Esophagus muscularis mucosa (tissue), 4 donors: ENCODE measurements at regions not wholly inside any gene's neighbourhood (a gene's known extent, or its start where the extent isn't known, plus 50 kb on each side); places are given as distances from the start of the nearest gene placed in this dataset.

Experiments used
- DNase-seq: peaks from one replicate; pipeline ENCODE4 v3.0.0-alpha.2; 2017; ENCODE audit errors: extremely low spot score
- H3K27ac ChIP-seq, 4 donors: fragments of 200-600 bp; sonication (generic); replicated peaks in 1 of 4; 1 replicate in 3 of 4; 2 replicates in 1 of 4; pipeline ENCODE4 v1.5.1; 2016 to 2019; ENCODE audit warnings: mild to moderate bottlenecking in 1 of 4
- H3K27me3 ChIP-seq, 4 donors: fragments of 200-600 bp; sonication (generic); one replicate each; pipeline versions ENCODE4 v1.5.1 to v1.6.0; 2016 to 2019
- H3K36me3 ChIP-seq, 4 donors: fragments of 200-600 bp; sonication (generic); one replicate each; pipeline ENCODE4 v1.5.1; 2016 to 2019
- H3K4me1 ChIP-seq, 4 donors: fragments of 200-600 bp; sonication (generic); one replicate each; pipeline ENCODE4 v1.5.1; 2016 to 2019
- H3K4me3 ChIP-seq, 4 donors: fragments of 200-600 bp; sonication (generic); 1 replicate in 2 of 4; 2 replicates in 2 of 4; pipeline ENCODE4 v1.5.1; 2016 to 2019; ENCODE audit warnings: mild to moderate bottlenecking in 4 of 4, moderate library complexity in 1 of 4
- H3K9me3 ChIP-seq, 4 donors: fragments of 200-600 bp; sonication (generic); 1 replicate in 3 of 4; 2 replicates in 1 of 4; pipeline ENCODE4 v1.5.1; 2016 to 2019
- EP300 ChIP-seq: sonication (generic); formaldehyde crosslinking; IDR thresholded peaks from one replicate; pipeline ENCODE4 v1.6.1; 2017; ENCODE audit warnings: antibody characterized with exemption
- POLR2A ChIP-seq: fragments of 450-650 bp; IDR thresholded peaks from one replicate; pipeline ENCODE4 v1.6.1; 2017; ENCODE audit warnings: antibody characterized with exemption, moderate library complexity, mild to moderate bottlenecking, low read depth
- POLR2AphosphoS5 ChIP-seq, 2 donors: sonication (generic); formaldehyde crosslinking; IDR thresholded peaks; one replicate each; pipeline ENCODE4 v1.6.1; 2017; ENCODE audit warnings: antibody characterized with exemption in 2 of 2
- WGBS: methylation state at CpG from one replicate; pipeline ENCODE4 v1.1.5; 2018; 5-methylcytosine and 5-hydroxymethylcytosine counted together
- intact Hi-C: fragments of 100-400 bp; cut with DNase I; formaldehyde crosslinking; loops from one replicate; pipeline ENCODE4 v1.15.1; 2023
- TF ChIP-seq, protein P1 (sequence below), 3 experiments: fragments of 200-600 bp in 2 of 3; fragments of 450-650 bp in 1 of 3; sonication (generic) in 2 of 3; IDR thresholded peaks; one replicate each; pipeline ENCODE4 v1.5.1; 2017 to 2019; ENCODE audit warnings: antibody characterized with exemption in 3 of 3, mild to moderate bottlenecking in 2 of 3, moderate library complexity in 1 of 3

DNA sequence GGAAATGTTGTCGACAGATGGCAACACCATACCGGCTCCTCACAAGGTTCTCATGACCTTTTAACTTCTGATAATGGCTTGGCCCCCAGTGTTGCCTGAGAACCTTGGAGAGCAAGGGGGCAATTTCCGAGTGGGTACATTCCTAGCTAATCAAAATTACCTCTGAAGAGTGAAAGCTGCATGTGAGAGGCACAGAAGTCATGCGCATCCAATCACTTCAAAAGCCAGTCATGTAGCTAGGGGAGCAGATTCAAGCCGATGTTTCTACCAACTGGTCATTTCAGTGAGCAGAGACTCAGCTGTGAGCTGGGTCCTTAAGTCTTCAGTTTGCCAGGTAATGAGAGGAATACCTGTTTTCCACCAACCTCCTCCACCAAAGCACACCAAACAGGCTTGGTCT is 111.4 kb downstream of the LIPG start:
- H3K4me1 ChIP-seq = peaks cover 0 to 11% (median 9%) of the 10 kb centered on the region in 4 donors
- intact Hi-C loops = no loop called here
- no peak for DNase-seq
- no peaks in the 10 kb centered on the region for H3K36me3 ChIP-seq
- peaks cover 0 to 3% (median 0%) of the 10 kb centered on the region in 4 donors for H3K27me3 ChIP-seq
- H3K27ac ChIP-seq = no peak overlapping the region
- no peaks in the 10 kb centered on the region for H3K9me3 ChIP-seq
- H3K4me3 ChIP-seq = no peak overlapping the region
- WGBS = 79% methylated on average over 4 of the region's 5 CpGs
- TF ChIP-seq EP300 (no peak), POLR2AphosphoS5 (IDR thresholded peaks at IDR 0.05) (no peak), POLR2A (no peak)
- TF ChIP-seq, protein P1, sequence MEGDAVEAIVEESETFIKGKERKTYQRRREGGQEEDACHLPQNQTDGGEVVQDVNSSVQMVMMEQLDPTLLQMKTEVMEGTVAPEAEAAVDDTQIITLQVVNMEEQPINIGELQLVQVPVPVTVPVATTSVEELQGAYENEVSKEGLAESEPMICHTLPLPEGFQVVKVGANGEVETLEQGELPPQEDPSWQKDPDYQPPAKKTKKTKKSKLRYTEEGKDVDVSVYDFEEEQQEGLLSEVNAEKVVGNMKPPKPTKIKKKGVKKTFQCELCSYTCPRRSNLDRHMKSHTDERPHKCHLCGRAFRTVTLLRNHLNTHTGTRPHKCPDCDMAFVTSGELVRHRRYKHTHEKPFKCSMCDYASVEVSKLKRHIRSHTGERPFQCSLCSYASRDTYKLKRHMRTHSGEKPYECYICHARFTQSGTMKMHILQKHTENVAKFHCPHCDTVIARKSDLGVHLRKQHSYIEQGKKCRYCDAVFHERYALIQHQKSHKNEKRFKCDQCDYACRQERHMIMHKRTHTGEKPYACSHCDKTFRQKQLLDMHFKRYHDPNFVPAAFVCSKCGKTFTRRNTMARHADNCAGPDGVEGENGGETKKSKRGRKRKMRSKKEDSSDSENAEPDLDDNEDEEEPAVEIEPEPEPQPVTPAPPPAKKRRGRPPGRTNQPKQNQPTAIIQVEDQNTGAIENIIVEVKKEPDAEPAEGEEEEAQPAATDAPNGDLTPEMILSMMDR (IDR thresholded peaks at IDR 0.05) = no peak

GRCh38 chr18:49672853-49673252 is 111.0 kb downstream of the LIPG start:
- no peaks in the 10 kb centered on the region for H3K9me3 ChIP-seq
- H3K27me3 ChIP-seq = peaks cover 0 to 3% (median 0%) of the 10 kb centered on the region in 4 donors
- no peak overlapping the region for H3K27ac ChIP-seq
- TF ChIP-seq POLR2A = no peak
- H3K4me3 ChIP-seq = no peak overlapping the region
- DNase-seq = no peak
- intact Hi-C loops = no loop called here
- H3K36me3 ChIP-seq = no peaks in the 10 kb centered on the region
- peaks cover 0 to 14% (median 12%) of the 10 kb centered on the region in 4 donors for H3K4me1 ChIP-seq
- 83% methylated on average over 1 of the region's 1 CpG for WGBS

DNA sequence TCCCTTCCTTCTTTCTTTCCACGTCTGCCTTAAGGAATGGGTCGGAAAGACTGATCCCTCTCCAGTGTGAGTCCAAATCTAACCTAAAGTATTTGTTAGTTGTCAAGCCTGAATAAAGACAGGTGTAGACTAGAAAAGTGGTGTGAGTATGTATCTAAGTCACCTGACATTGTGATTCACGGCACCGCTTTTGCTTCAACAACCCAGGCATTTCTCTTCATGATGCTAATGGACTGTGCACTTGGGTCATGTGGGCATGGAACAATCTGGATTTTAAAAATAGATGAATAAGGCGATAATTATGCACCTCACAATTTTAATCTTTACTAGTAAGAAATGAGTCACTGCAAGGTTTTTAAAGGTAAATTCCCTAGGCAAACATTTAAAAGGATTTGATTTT is 107.5 kb downstream of the LIPG start:
- H3K27ac ChIP-seq = no peak overlapping the region
- peaks cover 3 to 22% (median 16%) of the 10 kb centered on the region in 4 donors for H3K4me1 ChIP-seq
- DNase-seq = no peak
- H3K36me3 ChIP-seq = no peaks in the 10 kb centered on the region
- no peak overlapping the region for H3K4me3 ChIP-seq
- H3K9me3 ChIP-seq = no peaks in the 10 kb centered on the region
- H3K27me3 ChIP-seq = peaks cover 0 to 12% (median 0%) of the 10 kb centered on the region in 4 donors
- intact Hi-C loops = no loop called here
- TF ChIP-seq, protein P1 (IDR thresholded peaks at IDR 0.05) = no peak
- no peak for TF ChIP-seq EP300
- no peak for TF ChIP-seq POLR2A
- no peak for TF ChIP-seq POLR2AphosphoS5 (IDR thresholded peaks at IDR 0.05)
- WGBS = 78% methylated on average over 5 of the region's 5 CpGs

GRCh38 chr18:49668574-49669275 is 106.9 kb downstream of the LIPG start:
- intact Hi-C loops = no loop called here
- H3K4me1 ChIP-seq = peaks cover 3 to 25% (median 22%) of the 10 kb centered on the region in 4 donors
- no peak for DNase-seq
- H3K27ac ChIP-seq = peak overlapping the region in 2 of 4 donors; percentile 13 to 64
- no peak overlapping the region for H3K4me3 ChIP-seq
- 25% methylated on average over 6 of the region's 8 CpGs for WGBS
- TF ChIP-seq POLR2AphosphoS5 (IDR thresholded peaks at IDR 0.05) (no peak), POLR2A (no peak)
- H3K9me3 ChIP-seq = no peaks in the 10 kb centered on the region
- no peaks in the 10 kb centered on the region for H3K36me3 ChIP-seq
- H3K27me3 ChIP-seq = peaks cover 0 to 11% (median 0%) of the 10 kb centered on the region in 4 donors

GRCh38 chr18:49667462-49667861 is 105.6 kb downstream of the LIPG start:
- TF ChIP-seq, protein P1 (IDR thresholded peaks at IDR 0.05) = no peak
- TF ChIP-seq EP300 (no peak), POLR2A (no peak), POLR2AphosphoS5 (IDR thresholded peaks at IDR 0.05) (no peak)
- H3K27ac ChIP-seq = no peak overlapping the region
- H3K4me3 ChIP-seq = no peak overlapping the region
- no peaks in the 10 kb centered on the region for H3K36me3 ChIP-seq
- 75% methylated on average over 6 of the region's 6 CpGs for WGBS
- no peak for DNase-seq
- no peaks in the 10 kb centered on the region for H3K9me3 ChIP-seq
- intact Hi-C loops = no loop called here
- H3K27me3 ChIP-seq = peaks cover 0 to 10% (median 0%) of the 10 kb centered on the region in 4 donors
- peaks cover 3 to 29% (median 26%) of the 10 kb centered on the region in 4 donors for H3K4me1 ChIP-seq
